A549 (cell line): ENCODE measurements at regions not wholly inside any gene's neighbourhood (a gene's known extent, or its start where the extent isn't known, plus 50 kb on each side); places are given as distances from the start of the nearest gene placed in this dataset.

Experiments used
- ATAC-seq, 2 experiments: fragments of 200-7000 bp in 1 of 2; fragments of >200 bp in 1 of 2; cut with Nextera tagmentation in 1 of 2; cut with Tn5 transposase in 1 of 2; 3 replicates each; pipeline versions ENCODE4 v1.8.0 to v1.9.1; 2018 to 2020; ENCODE audit warnings: mild to moderate bottlenecking in 1 of 2, moderate library complexity in 1 of 2
- CTCF ChIA-PET: fragments of 300-600 bp; sonication (Branson Sonifier 250); formaldehyde crosslinking; extraction: SDS; loops from one replicate; lab custom pipeline; 2021; ENCODE audit warnings: antibody characterized with exemption, inconsistent platforms; lab: Yijun Ruan, JAX
- POLR2A ChIA-PET: fragments of 350-600 bp; formaldehyde crosslinking; extraction: SDS; loops from one replicate; lab custom pipeline; 2021; ENCODE audit warnings: antibody characterized with exemption, inconsistent platforms; lab: Yijun Ruan, JAX
- DNase-seq, 2 experiments: peaks; one replicate each; pipeline versions ENCODE4 v3.0.0 to v3.0.0-alpha.2; 2011 to 2016; ENCODE audit warnings: low read depth in 1 of 2, low spot score in 1 of 2
- FAIRE-seq: peaks from 2 replicates; lab custom pipeline; 2011; peaks lifted over from hg19 to GRCh38; lab: Jason Lieb, UNC
- H3K27ac ChIP-seq, 2 experiments: fragments of >200 bp; sonication (Bioruptor Twin); formaldehyde crosslinking; 3 replicates each; pipeline ENCODE4 v1.5.1; 2016 to 2017
- H3K4me1 ChIP-seq: fragments of >200 bp; sonication (Bioruptor Twin); formaldehyde crosslinking; 3 replicates; pipeline ENCODE4 v1.6.1; 2016
- H3K4me2 ChIP-seq: fragments of >200 bp; sonication (Bioruptor Twin); formaldehyde crosslinking; 3 replicates; pipeline ENCODE4 v1.6.1; 2016
- H3K4me3 ChIP-seq: fragments of >200 bp; sonication (Bioruptor Twin); formaldehyde crosslinking; 3 replicates; pipeline ENCODE4 v1.5.1; 2016
- H3K9me3 ChIP-seq: fragments of >200 bp; sonication (Bioruptor Twin); formaldehyde crosslinking; 3 replicates; pipeline ENCODE4 v1.6.1; 2016
- CBX8 ChIP-seq: fragments of 200-600 bp; sonication (generic); IDR thresholded peaks from 2 replicates; pipeline ENCODE4 v1.6.1; 2016
- CEBPB ChIP-seq, 2 experiments: fragments of >200 bp in 1 of 2; sonication (Bioruptor Twin) in 1 of 2; formaldehyde crosslinking in 1 of 2; IDR thresholded peaks; 2 replicates each; pipeline ENCODE4 v1.6.1; 2012 to 2016
- EHF ChIP-seq: fragments of 250-450 bp; sonication (Bioruptor Pico); IDR thresholded peaks from 2 replicates; pipeline ENCODE4 v1.5.0; 2020; ENCODE audit warnings: mild to moderate bottlenecking
- EP300 ChIP-seq, 2 experiments: fragments of >200 bp; sonication (Bioruptor Twin); formaldehyde crosslinking; IDR thresholded peaks; 2 replicates in 1 of 2; 3 replicates in 1 of 2; pipeline ENCODE4 v1.6.1; 2016 to 2017
- ESRRA ChIP-seq: fragments of 150-350 bp; IDR thresholded peaks from 2 replicates; pipeline ENCODE4 v1.6.1; 2014; ENCODE audit warnings: mild to moderate bottlenecking, low read length, borderline replicate concordance
- FOSB ChIP-seq: fragments of 250-450 bp; sonication (Bioruptor Pico); IDR thresholded peaks from 2 replicates; pipeline ENCODE4 v1.5.0; 2020; ENCODE audit warnings: mild to moderate bottlenecking, moderate library complexity
- FOSL2 ChIP-seq, 2 experiments: fragments of 450-650 bp in 1 of 2; fragments of >200 bp in 1 of 2; sonication (Bioruptor Twin) in 1 of 2; formaldehyde crosslinking; IDR thresholded peaks; 2 replicates each; pipeline versions ENCODE4 v1.5.0 to v1.6.1; 2016 to 2020; ENCODE audit warnings: mild to moderate bottlenecking in 1 of 2, moderate library complexity in 1 of 2
- HMGXB4 ChIP-seq: fragments of 250-450 bp; sonication (Bioruptor Pico); IDR thresholded peaks from 2 replicates; pipeline ENCODE4 v1.5.0; 2021; ENCODE audit warnings: mild to moderate bottlenecking, moderate library complexity, borderline replicate concordance
- HOXA7 ChIP-seq: fragments of 250-450 bp; sonication (Bioruptor Pico); IDR thresholded peaks from 2 replicates; pipeline ENCODE4 v1.5.0; 2020; ENCODE audit warnings: mild to moderate bottlenecking, moderate library complexity
- HOXB5 ChIP-seq: fragments of 250-450 bp; sonication (Bioruptor Pico); IDR thresholded peaks from 2 replicates; pipeline ENCODE4 v1.5.0; 2020; ENCODE audit warnings: mild to moderate bottlenecking, moderate library complexity
- JUNB ChIP-seq: fragments of >200 bp; sonication (Bioruptor Twin); formaldehyde crosslinking; IDR thresholded peaks from 2 replicates; pipeline ENCODE4 v1.6.1; 2016
- MAFK ChIP-seq: fragments of 450-650 bp; IDR thresholded peaks from 2 replicates; pipeline ENCODE4 v1.6.1; 2014; ENCODE audit not compliant: partially characterized antibody
- MAZ ChIP-seq: fragments of 150-350 bp; IDR thresholded peaks from 2 replicates; pipeline ENCODE4 v1.6.1; 2014; ENCODE audit warnings: antibody characterized with exemption, low read depth, low read length, borderline replicate concordance
- NPAS2 ChIP-seq: fragments of 250-450 bp; sonication (Bioruptor Pico); IDR thresholded peaks from 2 replicates; pipeline ENCODE4 v1.8.0; 2022; ENCODE audit warnings: mild to moderate bottlenecking, moderate library complexity, borderline replicate concordance
- NR3C1 ChIP-seq: fragments of >200 bp; sonication (Bioruptor Twin); formaldehyde crosslinking; IDR thresholded peaks from 3 replicates; pipeline ENCODE4 v1.6.1; 2017
- POLR2A ChIP-seq: IDR thresholded peaks from 2 replicates; pipeline ENCODE4 v1.6.1; 2012; ENCODE audit warnings: mild to moderate bottlenecking, low read length
- POLR2AphosphoS2 ChIP-seq: conservative IDR thresholded peaks from 2 replicates; pipeline ENCODE4 v1.6.1; 2012; ENCODE audit warnings: low read length, improper control_type of control experiment, inconsistent platforms
- RAD21 ChIP-seq, 2 experiments: fragments of >200 bp in 1 of 2; sonication (Bioruptor Twin) in 1 of 2; formaldehyde crosslinking in 1 of 2; IDR thresholded peaks in 1 of 2; conservative IDR thresholded peaks in 1 of 2; 2 replicates in 1 of 2; 3 replicates in 1 of 2; pipeline ENCODE4 v1.6.1; 2012 to 2018; ENCODE audit warnings: inconsistent platforms in 1 of 2
- RARB ChIP-seq: fragments of 250-450 bp; sonication (Bioruptor Pico); IDR thresholded peaks from 2 replicates; pipeline ENCODE4 v1.8.0; 2021; ENCODE audit warnings: mild to moderate bottlenecking, moderate library complexity
- REST ChIP-seq: fragments of 200-600 bp; sonication (generic); IDR thresholded peaks from 2 replicates; pipeline ENCODE4 v1.6.1; 2016; ENCODE audit warnings: antibody characterized with exemption, mild to moderate bottlenecking, moderate library complexity
- RFX5 ChIP-seq: fragments of 450-650 bp; IDR thresholded peaks from 2 replicates; pipeline ENCODE4 v1.7.1; 2014; ENCODE audit warnings: antibody characterized with exemption, mild to moderate bottlenecking, moderate library complexity
- SREBF2 ChIP-seq: fragments of 450-650 bp; IDR thresholded peaks from 2 replicates; pipeline ENCODE4 v1.6.1; 2014; ENCODE audit warnings: mild to moderate bottlenecking, moderate library complexity
- USF2 ChIP-seq: fragments of 450-650 bp; IDR thresholded peaks from 2 replicates; pipeline ENCODE4 v1.6.1; 2014; ENCODE audit warnings: antibody characterized with exemption
- ZFP36 ChIP-seq: fragments of 450-650 bp; IDR thresholded peaks from 2 replicates; pipeline ENCODE4 v1.6.1; 2014; ENCODE audit warnings: borderline replicate concordance; ENCODE audit not compliant: partially characterized antibody
- ZNF302 ChIP-seq: fragments of 250-450 bp; sonication (Bioruptor Pico); IDR thresholded peaks from 2 replicates; pipeline ENCODE4 v1.9.0; 2021; ENCODE audit warnings: inconsistent platforms, mild to moderate bottlenecking, moderate library complexity
- WGBS: methylation state at CpG from one replicate; pipeline ENCODE4 v1.1.6; 2017; ENCODE audit errors: missing lambda C conversion rate; 5-methylcytosine and 5-hydroxymethylcytosine counted together
- TF ChIP-seq, protein P1 (sequence below): fragments of 150-350 bp; IDR thresholded peaks from 2 replicates; pipeline ENCODE4 v1.6.1; 2014; ENCODE audit warnings: low read depth, mild to moderate bottlenecking, low read length

- no peak overlapping the region for H3K27ac ChIP-seq
- H3K9me3 ChIP-seq: no peaks in the 10 kb centered on the region
- DNase-seq (no peak), ATAC-seq (no peak), FAIRE-seq (no peak)
- H3K4me2 ChIP-seq: no peak overlapping the region
- H3K4me3 ChIP-seq: no peak overlapping the region
- WGBS: 69% methylated on average over 4 of the region's 4 CpGs
- TF ChIP-seq MAZ (no peak), RAD21 (conservative IDR thresholded peaks at IDR 0.05 in 1 of 2, IDR thresholded peaks at IDR 0.05 in 1 of 2) (no peak), HOXB5 (CRISPR knock-in tag) (no peak), RFX5 (no peak), REST (no peak), HOXA7 (CRISPR knock-in tag) (no peak), HMGXB4 (CRISPR knock-in tag) (no peak), JUNB (no peak), FOSB (CRISPR knock-in tag) (no peak), NR3C1 (no peak), NPAS2 (no peak), POLR2AphosphoS2 (no peak), USF2 (no peak), EP300 (IDR thresholded peaks at IDR 0.05) (no peak), CBX8 (no peak), ZNF302 (CRISPR knock-in tag) (no peak), POLR2A (no peak)
- TF ChIP-seq, protein P1, sequence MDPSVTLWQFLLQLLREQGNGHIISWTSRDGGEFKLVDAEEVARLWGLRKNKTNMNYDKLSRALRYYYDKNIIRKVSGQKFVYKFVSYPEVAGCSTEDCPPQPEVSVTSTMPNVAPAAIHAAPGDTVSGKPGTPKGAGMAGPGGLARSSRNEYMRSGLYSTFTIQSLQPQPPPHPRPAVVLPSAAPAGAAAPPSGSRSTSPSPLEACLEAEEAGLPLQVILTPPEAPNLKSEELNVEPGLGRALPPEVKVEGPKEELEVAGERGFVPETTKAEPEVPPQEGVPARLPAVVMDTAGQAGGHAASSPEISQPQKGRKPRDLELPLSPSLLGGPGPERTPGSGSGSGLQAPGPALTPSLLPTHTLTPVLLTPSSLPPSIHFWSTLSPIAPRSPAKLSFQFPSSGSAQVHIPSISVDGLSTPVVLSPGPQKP: no peak
- CTCF ChIA-PET: interaction anchor here (2.4 kb wide), 1 partner anchor 32 kb away, joined by 7 read pairs; no protein-coding TSS in a partner anchor
- POLR2A ChIA-PET: no interaction called here
- H3K4me1 ChIP-seq: no peaks in the 10 kb centered on the region
Measured at GRCh38 chr6:220312-220711, 72.0 kb upstream of the DUSP22 start.

DNA sequence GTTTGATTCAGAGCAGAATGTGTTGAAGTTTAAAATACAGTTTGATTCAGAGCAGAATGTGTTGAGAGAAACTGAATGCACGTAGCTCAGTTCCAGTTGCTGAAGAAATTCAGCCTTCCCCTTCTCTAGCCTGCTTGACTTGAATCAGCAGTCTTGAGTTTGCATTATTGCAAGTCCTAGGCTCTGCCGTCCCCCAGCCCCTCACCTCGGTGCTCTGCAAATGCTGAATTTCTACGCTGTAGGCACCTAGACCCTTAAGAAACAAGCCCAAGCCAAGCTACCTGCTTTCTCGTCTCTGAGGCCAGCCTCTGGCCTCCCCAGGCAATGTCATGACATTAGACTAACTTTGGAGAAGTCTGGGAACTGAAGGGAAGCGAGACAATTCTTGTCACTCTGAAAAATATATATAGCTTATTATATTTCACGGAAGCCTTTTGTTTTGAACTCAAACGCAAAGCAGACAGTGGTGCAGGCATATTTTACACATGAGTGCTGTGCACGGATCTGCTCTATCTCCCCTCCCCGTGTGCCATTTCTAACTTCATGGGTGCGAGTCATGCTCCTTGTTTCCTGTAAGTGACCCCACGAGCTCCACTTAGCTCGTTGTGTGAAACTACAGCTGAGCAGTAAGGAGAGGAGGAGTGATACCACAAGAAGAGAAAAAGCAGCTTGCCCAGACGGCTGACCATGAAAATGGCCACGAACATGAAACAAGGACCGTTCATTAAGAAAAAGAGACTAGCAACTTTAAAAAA is 71.4 kb upstream of the DUSP22 start:
- ATAC-seq (no peak), FAIRE-seq (no peak), DNase-seq (no peak)
- 61% methylated on average over 16 of the region's 16 CpGs for WGBS
- Histone ChIP-seq H3K4me1 (no peaks in the 10 kb centered on the region), H3K27ac (no peak overlapping the region), H3K4me2 (no peak overlapping the region)
- CTCF ChIA-PET: interaction anchor here (2.4 kb wide), 1 partner anchor 33 kb away, joined by 7 read pairs; no protein-coding TSS in a partner anchor
- TF ChIP-seq MAFK (no peak), RARB (CRISPR knock-in tag) (no peak), HMGXB4 (CRISPR knock-in tag) (no peak), EHF (no peak), ESRRA (no peak), ZFP36 (no peak), SREBF2 (no peak), NPAS2 (no peak), FOSL2 (IDR thresholded peaks at IDR 0.05) (no peak), FOSL2 (CRISPR knock-in tag; IDR thresholded peaks at IDR 0.05) (no peak), CEBPB (IDR thresholded peaks at IDR 0.05) (no peak)
- TF ChIP-seq, all 56 proteins: peak for 0
- Histone ChIP-seq H3K9me3 (no peaks in the 10 kb centered on the region), H3K4me3 (no peak overlapping the region)
- POLR2A ChIA-PET: no interaction called here
